GM19452 (cell line): ENCODE measurements at regions not wholly inside any gene's neighbourhood (a gene's known extent, or its start where the extent isn't known, plus 50 kb on each side); places are given as distances from the start of the nearest gene placed in this dataset.

Experiments
- ATAC-seq: cut with Tn5 transposase; IDR thresholded peaks from one replicate; pipeline ENCODE4 v1.9.1; 2021; ENCODE audit not compliant: unreplicated experiment

- no peak for ATAC-seq
Observed at GRCh38 chr2:56508662-56509061, 324.9 kb downstream of the CCDC85A start.

GRCh38 chr2:56510610-56511009, 326.8 kb downstream of the CCDC85A start:
- ATAC-seq = no peak

DNA sequence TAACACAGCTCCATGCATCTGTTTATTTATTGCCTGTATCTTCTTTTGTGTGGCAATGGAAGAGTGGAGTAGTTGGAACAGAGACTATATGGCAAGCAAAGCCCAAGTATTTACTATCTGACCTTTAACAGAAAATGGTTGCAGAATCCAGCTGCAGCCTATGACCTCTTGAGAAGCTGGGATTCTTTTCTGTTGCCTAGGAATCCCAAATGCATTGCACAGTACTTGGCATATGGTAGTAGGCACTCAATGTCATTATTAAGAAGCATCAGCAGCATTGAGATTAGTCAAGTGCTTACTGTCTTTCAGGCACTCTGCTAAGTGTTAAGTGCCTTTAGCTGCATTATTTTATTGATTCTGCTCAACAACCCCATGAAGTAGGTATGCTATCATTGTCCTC, 331.6 kb downstream of the CCDC85A start:
- no peak for ATAC-seq

DNA sequence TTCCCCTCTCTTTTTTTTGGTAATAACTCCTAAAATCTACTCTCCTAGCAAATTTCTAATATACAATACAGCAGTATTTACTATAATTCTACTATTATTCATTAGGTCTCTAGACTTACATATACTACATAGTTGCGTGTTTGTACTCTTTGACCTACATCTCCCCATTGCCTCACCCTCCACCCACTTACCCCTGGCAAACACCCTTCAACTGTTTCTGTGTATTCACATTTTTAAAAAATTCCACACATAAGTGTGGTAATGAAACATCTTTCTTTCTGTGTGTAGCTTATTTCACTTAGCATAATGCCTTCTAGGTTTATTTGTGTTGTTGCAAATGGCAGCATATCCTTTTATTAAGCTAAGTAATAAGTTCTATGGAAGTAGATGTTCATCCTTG, 336.0 kb downstream of the CCDC85A start:
- ATAC-seq = no peak

DNA sequence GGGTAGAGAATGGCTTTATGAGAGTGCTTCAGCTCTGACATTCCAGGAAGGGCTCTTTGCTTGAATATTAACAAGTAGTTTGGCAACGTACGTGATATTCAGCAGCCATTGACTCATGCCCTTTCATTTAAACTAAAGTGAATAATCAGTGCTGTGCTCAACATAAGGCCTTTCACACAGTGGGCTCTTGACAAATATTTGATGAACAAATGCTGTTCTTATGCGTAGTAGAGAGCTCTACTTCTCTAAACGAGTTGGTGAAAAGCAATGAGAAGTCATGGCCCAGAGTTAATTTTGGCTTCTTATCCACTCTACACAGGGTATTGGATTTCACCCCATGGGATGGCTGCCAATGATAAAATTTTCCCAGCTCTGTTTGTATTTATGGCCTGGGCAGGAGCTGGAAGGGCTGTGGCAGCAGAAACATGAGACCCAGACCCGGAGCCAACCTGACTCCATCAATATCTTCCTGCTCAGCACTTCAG, 338.9 kb downstream of the CCDC85A start:
- ATAC-seq = no peak

DNA sequence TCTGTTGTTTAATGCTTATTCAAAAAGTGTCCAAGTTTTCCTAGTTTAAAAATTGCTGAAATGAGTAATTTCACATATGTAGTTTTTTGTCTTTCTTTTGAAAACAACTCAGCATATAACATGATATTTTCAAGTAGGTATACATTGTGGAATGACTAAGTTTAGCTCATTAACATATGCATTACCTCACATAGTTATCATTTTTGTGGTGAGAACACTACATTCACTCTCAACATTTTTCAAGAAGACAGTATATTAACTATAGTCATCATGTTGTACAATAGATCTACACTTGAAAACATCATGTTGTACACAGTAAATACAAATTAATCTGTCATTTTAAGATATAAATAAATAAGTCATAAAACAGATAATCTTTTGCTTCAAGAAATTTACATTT, 340.0 kb downstream of the CCDC85A start:
- no peak for ATAC-seq

- ATAC-seq = no peak
Observed at GRCh38 chr2:56531668-56532420, 348.1 kb downstream of the CCDC85A start.

GRCh38 chr2:56534321-56534720, 350.5 kb downstream of the CCDC85A start:
- ATAC-seq = no peak

- ATAC-seq = no peak
Observed at GRCh38 chr2:56537756-56538155, 354.0 kb downstream of the CCDC85A start.

- no peak for ATAC-seq
Observed at GRCh38 chr2:56539618-56540017, 355.8 kb downstream of the CCDC85A start.

DNA sequence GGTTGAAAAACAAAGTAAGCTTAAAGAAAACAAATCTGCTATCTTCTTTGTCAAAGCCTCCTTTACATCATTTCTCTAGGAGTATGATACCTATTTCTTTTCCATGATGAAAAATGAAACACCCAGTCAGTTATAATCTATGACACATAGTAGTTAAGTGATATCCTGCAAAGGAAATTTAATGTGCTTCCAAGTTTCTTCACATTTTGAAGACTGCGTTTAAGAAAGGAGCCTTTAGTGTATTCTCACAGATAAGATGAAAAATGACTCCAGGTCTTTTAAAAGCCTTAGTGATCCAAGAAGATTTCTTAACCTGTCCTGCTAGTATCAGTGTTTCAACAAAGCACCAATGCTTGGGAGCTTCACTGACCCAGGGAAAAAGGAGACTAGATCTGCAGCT, 356.7 kb downstream of the CCDC85A start:
- no peak for ATAC-seq

DNA sequence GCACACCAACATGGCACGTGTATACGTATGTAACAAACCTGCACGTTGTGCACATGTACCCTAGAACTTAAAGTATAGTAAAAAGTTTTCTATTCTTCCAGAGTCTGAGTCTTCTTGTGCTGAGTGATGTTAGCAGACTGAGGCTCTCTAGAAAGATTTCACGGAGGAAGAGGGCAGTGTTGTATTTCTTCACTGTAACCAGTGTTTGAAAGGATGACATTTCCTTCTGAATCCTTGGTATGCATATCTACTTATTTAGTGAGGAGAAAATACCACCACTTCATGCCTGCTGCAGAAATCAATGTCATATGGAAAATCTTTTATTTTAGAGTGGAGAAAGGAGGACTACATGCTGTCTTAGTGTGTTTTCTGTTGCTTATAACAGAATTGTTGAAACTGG, 357.1 kb downstream of the CCDC85A start:
- no peak for ATAC-seq

DNA sequence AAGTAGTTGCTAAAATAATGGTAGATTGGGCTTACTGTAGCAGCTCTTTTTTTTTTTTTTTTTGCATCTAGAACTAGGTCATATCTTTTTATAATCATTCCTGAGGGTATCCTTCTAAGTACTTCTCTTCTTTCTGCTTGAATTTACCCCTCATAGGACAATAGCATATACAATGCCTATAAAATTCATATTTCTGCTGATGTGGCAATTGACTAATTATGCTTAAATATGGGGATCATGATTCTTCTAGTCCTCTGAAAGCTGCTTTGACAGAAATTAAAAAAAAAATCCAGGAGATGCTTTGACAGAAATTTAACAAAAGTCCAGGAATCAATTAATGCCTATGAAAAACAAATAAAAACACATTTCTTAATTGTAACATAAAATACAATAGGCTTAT, 358.4 kb downstream of the CCDC85A start:
- ATAC-seq = no peak

DNA sequence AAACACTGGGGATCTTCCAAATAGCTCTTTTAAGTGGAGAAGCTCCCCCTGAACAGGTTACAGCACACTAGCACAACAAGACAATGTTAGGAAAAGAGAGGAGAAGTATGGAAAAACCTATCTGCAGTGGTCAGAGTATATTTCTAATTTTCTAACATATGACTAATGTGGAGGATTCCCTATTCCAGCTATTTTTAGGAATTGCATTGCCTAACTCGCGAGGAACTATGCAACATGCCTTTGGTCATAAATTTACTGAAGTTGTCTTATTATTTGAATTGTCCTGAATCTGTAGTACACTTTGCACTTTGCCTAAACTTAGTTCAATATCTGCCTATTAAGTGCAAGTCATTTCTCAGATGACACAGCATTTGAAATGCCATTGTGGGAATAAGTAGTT, 381.4 kb downstream of the CCDC85A start:
- no peak for ATAC-seq

DNA sequence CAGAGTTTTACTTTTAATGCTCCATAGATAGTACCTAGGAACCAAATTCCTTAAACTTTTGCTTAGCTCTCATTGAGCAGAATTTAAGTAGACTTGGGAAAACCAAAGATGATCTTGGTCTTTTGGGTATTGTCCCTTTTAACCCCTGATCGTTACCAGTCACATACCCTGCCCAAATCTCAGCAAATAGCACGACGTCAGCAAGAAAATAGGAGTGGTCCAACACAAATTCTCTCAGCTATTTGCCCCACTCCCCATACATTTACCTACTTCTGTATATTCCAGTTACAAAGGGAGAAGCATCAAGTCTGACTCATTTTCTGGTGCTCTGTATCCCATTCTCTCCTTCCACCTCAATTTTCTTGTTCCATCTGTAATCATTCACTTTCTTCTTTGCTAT, 387.3 kb downstream of the CCDC85A start:
- ATAC-seq = no peak

GRCh38 chr2:56576001-56576400, 392.2 kb downstream of the CCDC85A start:
- no peak for ATAC-seq

DNA sequence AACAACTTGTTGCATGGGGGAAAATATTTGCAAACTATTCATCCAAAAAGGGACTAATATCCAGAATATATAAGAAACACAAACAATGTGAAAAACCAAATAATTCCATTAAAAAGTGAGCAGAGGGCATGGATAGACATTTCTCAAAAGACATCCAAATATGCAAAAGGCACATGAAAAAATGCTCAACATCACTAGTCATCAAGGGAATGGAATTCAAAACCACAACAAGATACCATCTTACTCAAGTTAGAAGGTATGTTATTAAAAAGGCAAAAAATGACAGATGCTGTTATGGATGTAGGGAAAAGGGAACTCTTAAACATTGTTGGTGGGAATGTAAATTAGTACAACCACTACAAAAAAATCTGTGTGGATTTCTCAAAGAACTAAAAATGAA, 396.5 kb downstream of the CCDC85A start:
- ATAC-seq = no peak

- ATAC-seq = no peak
Observed at GRCh38 chr2:56582570-56582969, 398.8 kb downstream of the CCDC85A start.

DNA sequence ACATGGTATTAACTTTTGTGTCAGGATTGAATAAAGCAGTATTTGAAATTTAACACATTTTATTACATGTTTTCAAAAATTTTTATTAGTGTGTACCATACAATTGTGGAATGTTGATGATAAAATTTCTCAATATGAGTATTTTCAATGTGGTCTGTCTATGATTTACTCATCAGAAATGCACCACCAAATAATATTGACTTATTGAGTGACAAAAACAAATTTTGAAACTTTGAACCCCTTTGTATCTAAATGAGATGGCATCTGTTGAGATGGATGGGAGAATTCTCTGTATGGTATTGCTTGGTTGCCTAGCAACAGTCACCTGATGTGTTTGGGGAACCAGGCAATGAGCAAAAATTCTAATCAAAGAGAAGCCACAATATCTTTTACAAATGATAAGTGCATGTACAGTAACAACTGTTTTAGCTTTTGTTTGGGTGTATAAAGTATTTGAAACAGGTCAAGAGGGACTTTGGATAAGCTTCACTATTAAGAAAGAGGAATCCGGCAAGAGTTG, 400.1 kb downstream of the CCDC85A start:
- no peak for ATAC-seq

- ATAC-seq = no peak
Observed at GRCh38 chr2:56587456-56587855, 403.7 kb downstream of the CCDC85A start.

DNA sequence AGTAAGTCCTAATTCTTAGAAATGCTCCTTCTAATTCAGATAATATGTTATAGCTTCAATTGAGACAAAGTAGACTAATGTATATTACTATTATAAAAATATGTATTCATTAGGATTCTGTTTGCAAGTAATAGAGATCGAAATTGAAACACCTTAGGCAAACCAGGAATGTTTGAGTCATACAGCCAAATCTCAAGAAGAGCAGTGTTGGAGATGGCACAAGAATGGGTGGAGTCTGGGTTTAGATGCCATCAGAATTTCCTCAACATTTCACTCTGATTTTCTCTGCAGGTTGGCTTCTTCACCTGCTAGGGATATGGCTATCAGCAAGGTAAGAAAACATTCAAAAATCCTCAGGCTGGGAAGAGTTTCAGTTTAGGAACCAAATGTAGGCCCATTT, 405.4 kb downstream of the CCDC85A start:
- no peak for ATAC-seq

- no peak for ATAC-seq
Observed at GRCh38 chr2:56589835-56590234, 406.0 kb downstream of the CCDC85A start.

DNA sequence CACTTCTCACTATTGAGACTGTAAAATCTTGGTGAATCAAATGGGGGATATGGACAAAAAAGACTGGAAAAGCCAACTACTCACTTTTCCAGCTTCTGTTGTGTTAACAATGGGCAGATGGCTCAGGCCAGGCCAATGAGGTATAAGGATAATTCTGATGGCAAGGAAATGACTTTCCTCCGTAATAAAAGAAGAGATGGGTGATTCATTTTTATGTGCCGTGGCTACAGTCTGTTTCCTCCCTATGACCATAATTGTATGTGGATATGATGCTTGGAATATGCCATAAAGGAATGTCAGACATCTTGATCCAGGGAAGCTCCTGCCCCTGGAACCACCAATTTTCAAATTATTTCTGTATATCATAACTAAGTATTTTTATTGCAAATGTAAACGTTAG, 406.8 kb downstream of the CCDC85A start:
- ATAC-seq = no peak
